Natural killer cell (primary cell): ENCODE measurements at regions not wholly inside any gene's neighbourhood (a gene's known extent, or its start where the extent isn't known, plus 50 kb on each side); places are given as distances from the start of the nearest gene placed in this dataset.
A peak's percentile ranks its signal among the peaks of the same experiment; 100 is the strongest.

Experiments
- ATAC-seq, 3 donors: fragments of 150-1000 bp in 2 of 3; fragments of 200-7000 bp in 1 of 3; cut with Tn5 transposase; 1 replicate in 1 of 3; 2 replicates in 2 of 3; pipeline ENCODE4 v1.10.0; 2021; ENCODE audit warnings: mild to moderate bottlenecking in 2 of 3, moderate library complexity in 2 of 3
- DNase-seq, 2 donors: peaks; one replicate each; pipeline versions ENCODE4 v3.0.0 to v3.0.0-alpha.2; 2013 to 2021; ENCODE audit warnings: mixed read lengths in 1 of 2
- H3K27ac ChIP-seq: one replicate; pipeline ENCODE4 v1.5.1; 2013; ENCODE audit warnings: mild to moderate bottlenecking, low read length
- H3K27me3 ChIP-seq: one replicate; pipeline ENCODE4 v1.6.1; 2013; ENCODE audit warnings: low read length; ENCODE audit not compliant: control insufficient read depth, insufficient read depth
- H3K36me3 ChIP-seq: one replicate; pipeline ENCODE4 v1.6.1; 2013; ENCODE audit warnings: low read length; ENCODE audit not compliant: control insufficient read depth, insufficient read depth
- H3K4me1 ChIP-seq: one replicate; pipeline ENCODE4 v1.6.1; 2013; ENCODE audit warnings: low read length; ENCODE audit not compliant: control insufficient read depth, insufficient read depth
- H3K4me3 ChIP-seq: one replicate; pipeline ENCODE4 v1.5.1; 2013; ENCODE audit warnings: low read length
- H3K9me3 ChIP-seq: one replicate; pipeline ENCODE4 v1.6.1; 2013; ENCODE audit warnings: low read length; ENCODE audit not compliant: control insufficient read depth, insufficient read depth
- H3K27ac Mint-ChIP-seq, 2 donors: one replicate each; pipeline ENCODE4 v1.8.0; 2022; ENCODE audit warnings: mild to moderate bottlenecking in 2 of 2, mixed read lengths in 2 of 2, moderate library complexity in 1 of 2
- H3K27me3 Mint-ChIP-seq, 2 donors: one replicate each; pipeline ENCODE4 v1.8.0; 2022; ENCODE audit warnings: low read depth in 2 of 2, mixed read lengths in 2 of 2
- H3K36me3 Mint-ChIP-seq: one replicate; pipeline ENCODE4 v1.8.0; 2022; ENCODE audit warnings: mixed read lengths
- H3K4me1 Mint-ChIP-seq, 2 donors: one replicate each; pipeline ENCODE4 v1.8.0; 2022; ENCODE audit warnings: mixed read lengths in 2 of 2
- H3K4me3 Mint-ChIP-seq: one replicate; pipeline ENCODE4 v1.8.0; 2022; ENCODE audit warnings: mild to moderate bottlenecking, moderate library complexity, mixed read lengths
- H3K9me3 Mint-ChIP-seq, 2 donors: one replicate each; pipeline ENCODE4 v1.8.0; 2022; ENCODE audit warnings: mixed read lengths in 2 of 2
- CTCF ChIP-seq: fragments of 200-600 bp; IDR thresholded peaks from one replicate; pipeline ENCODE4 v1.8.0; 2022; ENCODE audit warnings: antibody characterized with exemption
- WGBS: methylation state at CpG from one replicate; pipeline ENCODE4 v1.1.7; 2013; ENCODE audit warnings: missing lambda C conversion rate; ENCODE audit not compliant: insufficient coverage; 5-methylcytosine and 5-hydroxymethylcytosine counted together
- intact Hi-C: fragments of 100-400 bp; cut with micrococcal nuclease; formaldehyde crosslinking; loops from one replicate; pipeline ENCODE4 v1.14.2; 2022

- Histone ChIP-seq H3K27ac (peak overlapping the region; percentile 62), H3K4me3 (no peak overlapping the region), H3K36me3 (no peaks in the 10 kb centered on the region), H3K27me3 (no peaks in the 10 kb centered on the region), H3K9me3 (no peaks in the 10 kb centered on the region), H3K4me1 (peaks cover 12% of the 10 kb centered on the region)
- intact Hi-C loops = no loop called here
- Mint-ChIP-seq H3K36me3 (no peaks in the 10 kb centered on the region), H3K4me1 (peaks cover 89% of the 10 kb centered on the region in 2 donors), H3K4me3 (no peak overlapping the region), H3K27me3 (no peaks in the 10 kb centered on the region), H3K27ac (peak overlapping the region; percentile 84 to 89), H3K9me3 (no peaks in the 10 kb centered on the region)
- whole genome bisulfite sequencing = 87% methylated on average over 3 of the region's 3 CpGs
- DNase-seq = no peak
- no peak for ATAC-seq
- TF ChIP-seq CTCF = no peak
These were observed 203.8 kb upstream of the KLF14 start for GRCh38 chr7:130937830-130938229.

GRCh38 chr7:130938661-130939060 is 204.7 kb upstream of the KLF14 start:
- peaks cover 12% of the 10 kb centered on the region for H3K4me1 ChIP-seq
- H3K4me3 Mint-ChIP-seq = no peak overlapping the region

GRCh38 chr7:130939321-130940095 is 205.5 kb upstream of the KLF14 start:
- peaks cover 82 to 86% of the 10 kb centered on the region in 2 donors for H3K4me1 Mint-ChIP-seq
- no peaks in the 10 kb centered on the region for H3K27me3 Mint-ChIP-seq
- ATAC-seq = no peak
- peaks cover 12% of the 10 kb centered on the region for H3K4me1 ChIP-seq
- no peaks in the 10 kb centered on the region for H3K9me3 Mint-ChIP-seq
- no peaks in the 10 kb centered on the region for H3K27me3 ChIP-seq
- H3K27ac ChIP-seq = peak overlapping the region; percentile 28
- TF ChIP-seq CTCF = no peak
- intact Hi-C loops = loop anchor here (10.0 kb wide), 1 partner anchor 45 kb away; no protein-coding TSS in a partner anchor
- H3K9me3 ChIP-seq = no peaks in the 10 kb centered on the region
- peak overlapping the region; percentile 43 for H3K4me3 Mint-ChIP-seq
- WGBS = 74% methylated on average over 3 of the region's 3 CpGs
- no peaks in the 10 kb centered on the region for H3K36me3 Mint-ChIP-seq
- no peaks in the 10 kb centered on the region for H3K36me3 ChIP-seq
- H3K27ac Mint-ChIP-seq = peak overlapping the region; percentile 89 to 97
- no peak for DNase-seq
- H3K4me3 ChIP-seq = no peak overlapping the region

More at GRCh38 chr7:130938661-130939060, 204.7 kb upstream of the KLF14 start:
- ATAC-seq = peak; percentile 63 to 79 (median 71)
- Histone ChIP-seq H3K9me3 (no peaks in the 10 kb centered on the region), H3K27me3 (no peaks in the 10 kb centered on the region), H3K4me3 (no peak overlapping the region), H3K27ac (peak overlapping the region; percentile 62), H3K36me3 (no peaks in the 10 kb centered on the region)
- DNase-seq = peak in 1 of 2 donors; percentile 83
- H3K27me3 Mint-ChIP-seq = no peaks in the 10 kb centered on the region
- no peak for TF ChIP-seq CTCF
- H3K9me3 Mint-ChIP-seq = no peaks in the 10 kb centered on the region
- peak overlapping the region; percentile 84 to 89 for H3K27ac Mint-ChIP-seq
- H3K36me3 Mint-ChIP-seq = no peaks in the 10 kb centered on the region
- intact Hi-C loops = no loop called here
- H3K4me1 Mint-ChIP-seq = peaks cover 89% of the 10 kb centered on the region in 2 donors
- 21% methylated on average over 3 of the region's 4 CpGs for WGBS
